Activated CD4-positive, alpha-beta T cell treated with anti-CD3 and anti-CD28 coated beads for 24 hours (primary cell): ENCODE measurements at regions not wholly inside any gene's neighbourhood (a gene's known extent, or its start where the extent isn't known, plus 50 kb on each side); places are given as distances from the start of the nearest gene placed in this dataset.

Experiments
- DNase-seq, 2 donors: peaks; one replicate each; pipeline ENCODE4 v3.0.0-alpha.2; 2020; ENCODE audit warnings: low read depth in 2 of 2

DNA sequence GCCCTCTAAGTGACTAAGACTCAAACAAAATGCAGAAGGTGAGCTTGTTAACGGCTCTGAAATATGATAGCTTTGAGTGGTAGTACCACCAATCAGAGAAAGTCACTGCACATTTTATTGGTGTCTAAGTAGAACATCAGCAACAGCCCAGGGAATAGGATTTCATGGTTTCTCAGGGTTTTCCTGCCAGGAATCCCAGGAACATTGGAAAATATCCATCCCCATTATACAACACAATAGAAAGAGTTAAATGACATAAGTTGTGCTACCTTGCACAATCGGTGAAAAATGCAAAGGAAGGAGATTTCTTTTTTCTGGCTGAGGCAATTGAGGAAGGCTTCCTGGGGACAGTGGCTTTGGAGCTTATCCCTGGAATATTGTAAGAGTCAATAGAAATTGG, 283.1 kb downstream of the HLX start:
- no peak for DNase-seq

DNA sequence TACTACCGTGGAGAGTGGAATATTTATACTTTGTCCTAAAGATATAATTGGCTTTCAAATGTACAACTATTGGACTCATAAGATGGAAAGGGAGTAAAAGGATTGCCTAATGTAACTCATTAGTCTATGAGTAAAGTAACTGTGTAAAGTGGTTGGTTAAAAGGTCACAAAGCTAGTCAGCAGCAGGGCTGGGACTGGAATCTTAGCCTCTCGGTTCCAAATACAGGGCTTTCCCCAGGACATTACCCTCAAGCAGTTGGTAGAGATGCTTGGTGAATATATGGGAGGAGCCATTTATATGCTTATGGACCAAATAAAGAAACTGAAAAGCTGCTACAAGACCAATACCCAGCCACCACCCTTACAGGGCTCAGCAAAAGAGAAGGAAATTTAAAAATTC, 283.7 kb downstream of the HLX start:
- DNase-seq, result no peak

DNA sequence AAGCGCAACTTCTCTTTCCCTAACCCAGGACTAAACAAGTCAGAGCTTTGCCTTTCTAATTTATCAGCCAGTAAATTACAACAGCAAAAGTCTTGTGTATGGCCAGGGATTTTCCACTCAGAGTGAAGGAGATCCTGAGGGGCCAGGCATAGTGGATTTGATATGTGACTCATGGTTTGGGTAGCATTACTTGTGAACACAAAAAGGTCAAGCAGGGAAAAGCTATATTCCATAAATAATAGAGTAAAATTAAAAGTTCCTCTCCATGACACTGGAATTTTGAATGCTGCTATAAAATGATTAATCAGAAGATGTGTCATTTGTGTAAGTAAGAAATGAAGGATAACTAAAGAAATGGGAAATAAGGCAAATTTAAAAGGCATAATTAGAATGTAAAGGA, 284.8 kb downstream of the HLX start:
- DNase-seq, result no peak

DNA sequence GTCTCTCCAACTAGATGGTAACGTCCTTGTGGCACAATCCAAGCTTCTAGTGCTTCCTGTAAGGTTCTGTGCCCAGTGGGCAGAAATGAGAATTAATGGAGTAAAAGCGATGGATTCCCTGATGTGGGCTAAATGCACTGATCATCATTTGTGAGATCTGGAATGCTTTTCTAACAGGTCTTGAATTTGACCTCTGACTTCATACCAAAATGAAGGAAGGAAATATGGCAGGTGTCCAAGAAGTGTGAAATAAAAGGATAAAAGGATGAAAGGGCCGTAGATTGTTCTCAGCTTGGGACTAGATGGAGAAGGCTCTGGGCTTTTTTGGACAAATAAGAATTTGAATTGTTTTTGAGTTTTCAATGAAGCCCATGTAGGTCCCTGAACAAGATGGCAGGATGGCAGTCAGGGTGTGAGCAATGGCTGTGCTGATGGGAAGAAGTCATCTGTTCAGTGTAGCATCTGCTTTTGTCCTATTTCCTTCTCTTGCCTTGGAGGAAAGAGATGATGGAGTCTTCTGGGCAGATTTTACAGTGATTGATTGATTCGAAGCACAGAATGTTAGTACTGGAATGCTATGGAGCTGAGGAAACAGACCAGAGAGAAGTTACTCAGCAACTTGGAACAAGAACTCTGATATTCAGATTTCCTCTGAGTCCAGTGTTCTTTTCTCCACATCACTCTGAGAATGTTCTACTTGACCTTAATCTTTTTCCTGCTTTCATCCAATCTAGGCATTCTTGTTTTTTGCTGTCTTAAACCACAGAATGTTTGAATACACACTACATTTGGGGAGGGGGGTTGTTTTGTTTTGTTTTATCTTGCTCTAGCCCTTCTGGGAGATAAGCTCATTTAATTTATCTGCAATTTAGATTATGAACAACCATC, 286.0 kb downstream of the HLX start:
- DNase-seq, result no peak

DNA sequence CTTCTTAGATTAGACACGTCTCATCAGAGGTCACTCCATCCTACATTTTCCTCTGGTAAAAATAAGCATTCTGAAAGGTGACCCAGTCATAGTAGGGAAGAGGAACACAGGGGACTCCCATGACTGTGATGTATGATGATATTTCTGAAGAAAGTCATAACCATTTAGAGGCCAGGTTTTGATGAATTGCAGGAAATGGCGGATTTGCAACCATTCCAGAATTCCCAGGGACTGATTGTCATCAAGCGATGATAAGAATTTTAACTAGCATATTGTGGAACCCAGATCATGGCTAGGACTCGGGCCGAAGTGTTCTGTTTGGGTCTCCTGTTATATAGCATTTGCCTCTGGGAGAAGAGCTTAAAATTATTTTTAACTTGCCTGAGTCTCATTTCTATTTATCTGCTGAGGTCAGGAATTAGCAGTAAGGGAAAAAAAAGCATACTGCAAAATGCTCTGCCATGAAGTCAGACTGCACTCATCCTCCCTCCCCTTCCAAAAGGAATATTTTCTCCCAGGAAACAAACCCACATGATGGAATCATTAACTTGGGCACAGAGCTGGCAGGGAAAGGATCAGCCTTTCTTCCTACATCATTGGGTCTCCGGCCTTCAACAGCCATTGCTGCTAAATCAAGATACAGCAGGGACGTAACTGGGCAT, 286.7 kb downstream of the HLX start:
- DNase-seq, result no peak

DNA sequence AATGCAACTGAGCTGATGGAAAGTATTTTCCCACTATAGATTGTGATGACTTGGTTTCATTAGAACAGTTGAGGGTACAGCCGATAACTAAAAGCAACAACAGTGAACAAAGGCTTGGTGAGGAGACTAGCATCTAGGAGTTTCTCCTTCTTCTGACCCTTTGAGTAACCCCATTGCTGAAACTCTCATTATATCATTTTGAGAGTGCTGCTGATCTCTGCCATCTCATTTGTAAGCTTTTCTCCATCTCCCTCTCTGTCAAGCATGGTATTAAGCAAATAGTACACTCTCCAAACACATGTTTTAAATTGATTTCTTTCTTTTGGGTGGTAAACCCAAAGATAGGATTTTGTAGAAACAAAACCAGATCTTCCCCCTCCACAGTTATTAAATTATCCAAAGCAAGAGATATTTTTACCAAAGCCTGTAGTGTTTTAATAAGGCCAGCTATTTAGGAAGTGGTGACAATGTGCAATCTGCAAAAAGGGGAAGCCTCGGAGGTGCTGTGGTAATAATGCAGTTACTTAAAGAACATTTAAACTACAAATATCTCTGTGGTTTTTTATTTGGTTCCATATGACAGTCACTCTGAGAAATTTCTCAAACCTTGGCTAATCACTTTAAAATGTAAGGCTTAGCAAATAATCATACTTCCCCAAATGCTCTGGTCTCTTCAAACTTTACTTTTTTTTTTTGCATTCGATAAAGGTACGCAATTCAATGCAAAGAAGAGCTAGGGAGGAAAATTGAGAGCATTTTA, 287.5 kb downstream of the HLX start:
- no peak for DNase-seq

DNA sequence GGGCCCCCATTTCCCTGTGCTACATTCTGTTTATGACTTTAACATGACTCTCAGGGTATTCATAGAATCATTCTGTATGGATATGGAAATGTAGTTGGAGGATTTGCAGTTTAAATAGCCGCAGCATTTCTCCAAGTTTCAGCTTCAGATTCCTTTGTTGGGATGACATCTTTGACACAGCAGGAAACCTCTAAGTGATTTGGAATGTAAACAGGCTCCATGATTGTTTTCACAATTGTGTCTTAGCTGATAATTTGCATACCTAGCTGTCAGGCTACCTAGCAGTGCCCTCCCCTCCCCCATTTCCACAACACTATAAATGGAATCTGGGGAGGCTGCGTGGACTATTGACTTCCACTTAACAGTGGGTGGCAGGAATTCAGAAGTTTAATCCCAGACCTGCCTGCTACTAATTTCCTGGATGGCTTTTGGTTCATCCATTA, 290.2 kb downstream of the HLX start:
- DNase-seq, result no peak

DNA sequence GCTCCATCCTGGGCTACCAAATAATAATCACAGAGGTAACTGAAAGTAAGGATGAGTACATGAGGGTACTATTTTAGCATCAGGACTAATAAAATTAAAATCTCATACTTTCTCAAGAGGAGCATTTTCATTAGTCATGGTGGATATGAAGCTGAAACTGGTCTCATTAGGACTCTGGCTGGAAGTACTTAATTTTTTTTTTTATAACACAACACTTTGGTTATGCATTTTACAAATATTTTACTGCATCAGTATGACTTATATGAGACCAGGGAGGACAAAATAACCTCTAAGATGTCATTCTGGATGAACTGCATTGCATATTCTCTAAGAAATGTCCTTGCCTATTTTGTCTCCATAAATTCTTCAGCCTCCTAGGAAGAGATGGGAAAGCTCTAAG, 290.9 kb downstream of the HLX start:
- DNase-seq, result no peak

DNA sequence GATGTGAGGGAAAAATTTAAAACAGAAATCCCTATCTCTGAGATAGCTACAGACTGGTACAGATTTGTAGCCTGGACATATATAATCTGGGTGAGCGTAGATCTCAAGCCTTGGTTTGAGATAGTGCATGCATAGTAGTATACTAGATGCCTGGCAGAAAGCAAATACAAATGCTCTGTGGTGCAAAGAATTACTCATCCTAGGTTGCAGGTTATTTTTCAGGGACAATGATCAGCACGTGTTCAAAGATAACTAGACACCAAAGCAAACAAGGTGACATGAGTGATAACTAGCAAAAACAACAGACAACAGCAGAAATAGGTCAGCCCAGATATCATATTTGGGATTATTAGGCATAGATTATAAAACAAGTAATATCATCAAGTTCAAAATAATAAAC, 292.5 kb downstream of the HLX start:
- DNase-seq, result no peak

DNA sequence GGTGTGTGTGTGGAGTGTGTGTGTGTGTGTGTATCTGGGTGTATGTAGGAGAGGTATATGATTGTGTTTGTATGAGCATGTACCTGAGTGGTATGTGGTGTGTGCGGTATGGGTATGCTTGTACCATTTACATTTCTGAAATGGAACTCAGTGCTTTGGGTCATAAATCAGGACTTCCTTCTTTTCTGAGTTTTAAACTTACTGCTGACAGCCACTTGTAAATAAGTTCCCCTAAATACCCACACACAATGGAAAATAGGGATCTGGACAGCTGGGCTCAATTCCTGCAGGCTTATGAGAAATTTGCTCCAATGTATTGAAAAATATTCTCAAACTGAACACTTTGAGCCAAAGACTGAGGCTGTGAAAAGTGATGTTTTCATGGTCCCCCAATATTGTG, 293.6 kb downstream of the HLX start:
- DNase-seq, result no peak

DNA sequence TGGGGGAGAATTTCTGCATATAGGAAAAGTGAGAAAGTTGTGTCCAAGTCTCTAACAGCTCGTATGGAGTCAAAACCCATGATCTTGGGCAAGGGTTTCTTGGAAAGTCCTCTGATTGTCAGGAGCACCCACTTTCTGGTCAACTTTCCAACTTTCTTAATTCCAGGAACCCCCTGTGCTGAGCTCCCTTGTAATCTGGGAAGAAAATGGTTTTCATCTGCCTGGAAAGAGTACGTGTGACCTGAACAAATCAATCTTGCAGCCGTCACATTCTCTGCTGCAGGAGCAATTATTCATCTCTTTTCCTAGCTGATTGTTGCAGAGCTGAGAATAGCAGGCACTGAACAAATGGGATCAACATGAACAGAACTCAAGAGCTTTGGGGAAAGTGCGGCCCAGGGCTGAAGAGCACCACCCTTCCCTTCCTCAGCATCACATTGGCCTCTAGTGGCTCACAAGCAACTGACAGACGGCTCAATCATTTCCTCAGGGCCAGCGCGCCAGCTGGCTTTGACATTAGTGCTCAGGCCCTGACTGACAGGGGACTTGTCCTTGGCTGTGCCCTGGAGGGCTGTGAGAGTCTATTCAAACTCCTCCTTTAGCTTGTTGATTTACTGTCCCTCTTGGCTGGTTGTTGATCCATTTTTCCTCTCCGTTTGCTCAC, 295.2 kb downstream of the HLX start:
- no peak for DNase-seq

DNA sequence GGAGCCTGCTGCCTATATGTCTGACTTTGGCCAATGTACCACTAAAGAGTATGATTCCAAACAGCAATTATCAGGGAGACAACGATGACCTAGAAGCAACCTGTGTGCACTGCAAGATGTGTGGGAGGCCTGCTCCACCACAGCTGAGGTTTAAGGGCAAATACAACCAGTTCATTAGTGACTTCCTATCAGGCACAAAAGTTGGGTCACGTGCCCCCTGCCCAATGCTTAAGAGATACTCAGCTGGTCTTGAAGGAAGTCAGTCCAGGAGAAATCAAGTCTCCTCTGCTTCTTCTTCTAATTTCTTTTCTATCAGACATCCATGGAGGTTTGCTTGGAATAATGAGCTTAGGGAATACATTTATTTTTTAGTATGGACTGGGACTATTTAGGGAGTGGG, 296.0 kb downstream of the HLX start:
- no peak for DNase-seq

DNA sequence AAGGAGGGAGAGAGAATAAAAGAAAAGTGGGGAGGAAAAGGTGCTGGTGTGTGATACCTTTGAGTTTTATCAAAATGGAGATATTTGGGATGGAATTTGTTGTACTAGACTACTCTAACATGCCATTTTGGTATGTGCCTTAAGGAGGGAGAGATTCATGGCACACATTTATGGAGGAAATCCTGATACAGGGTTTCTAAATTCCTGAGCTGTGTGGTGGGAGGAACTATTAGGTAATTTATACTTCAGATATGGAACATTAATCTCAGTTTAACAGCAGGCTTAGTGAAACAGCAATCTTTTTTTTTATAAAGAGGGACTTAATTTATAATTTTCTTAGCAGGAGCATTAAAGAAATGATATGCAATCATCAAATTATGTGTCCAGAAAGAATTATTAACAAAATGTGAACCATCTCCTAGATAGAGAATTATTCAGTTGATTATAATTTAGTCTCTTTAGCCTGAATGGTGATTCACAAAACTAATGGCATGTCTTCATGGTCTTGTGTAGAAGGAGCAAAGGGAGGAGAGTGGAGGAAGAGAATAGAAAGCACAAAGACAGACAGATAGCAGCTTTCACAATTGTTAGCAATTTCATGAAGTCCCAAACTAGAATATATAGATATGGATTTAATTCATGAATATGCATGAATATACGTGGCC, 301.6 kb downstream of the HLX start:
- no peak for DNase-seq

DNA sequence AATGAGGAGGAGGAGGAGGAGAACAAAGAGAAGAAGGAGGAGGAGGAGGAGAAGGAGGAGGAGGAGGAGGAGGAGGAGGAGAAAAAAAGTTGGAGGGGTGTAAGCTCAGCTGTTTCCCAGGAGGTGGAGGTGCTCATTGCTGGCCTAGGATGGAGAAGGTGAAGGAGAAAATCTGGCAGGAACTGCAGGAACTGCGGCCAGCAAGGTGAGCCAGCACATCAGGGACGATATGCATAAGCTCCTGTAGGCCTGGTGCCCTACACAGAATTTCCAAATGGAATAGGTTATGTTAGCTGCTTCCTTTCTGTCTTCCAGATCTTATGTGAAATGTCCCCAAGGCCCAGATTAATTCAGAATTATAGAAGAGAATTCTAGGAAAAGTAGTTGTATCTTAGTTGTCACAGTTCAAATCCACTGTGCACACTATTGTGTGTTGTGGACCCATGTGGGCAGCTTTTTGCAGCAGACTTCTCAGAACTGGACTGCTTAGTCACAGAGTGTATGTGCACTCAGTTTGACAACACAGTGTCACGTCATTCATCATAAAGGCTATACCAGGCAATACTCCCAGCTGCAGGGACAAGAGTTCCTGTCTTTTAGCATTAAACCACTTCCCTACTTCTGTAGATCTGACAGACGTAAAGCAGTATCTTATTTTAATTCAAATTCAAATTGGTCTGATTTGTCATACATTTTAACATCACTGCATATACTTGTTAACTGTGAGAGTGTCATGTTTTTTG, 303.7 kb downstream of the HLX start:
- no peak for DNase-seq

DNA sequence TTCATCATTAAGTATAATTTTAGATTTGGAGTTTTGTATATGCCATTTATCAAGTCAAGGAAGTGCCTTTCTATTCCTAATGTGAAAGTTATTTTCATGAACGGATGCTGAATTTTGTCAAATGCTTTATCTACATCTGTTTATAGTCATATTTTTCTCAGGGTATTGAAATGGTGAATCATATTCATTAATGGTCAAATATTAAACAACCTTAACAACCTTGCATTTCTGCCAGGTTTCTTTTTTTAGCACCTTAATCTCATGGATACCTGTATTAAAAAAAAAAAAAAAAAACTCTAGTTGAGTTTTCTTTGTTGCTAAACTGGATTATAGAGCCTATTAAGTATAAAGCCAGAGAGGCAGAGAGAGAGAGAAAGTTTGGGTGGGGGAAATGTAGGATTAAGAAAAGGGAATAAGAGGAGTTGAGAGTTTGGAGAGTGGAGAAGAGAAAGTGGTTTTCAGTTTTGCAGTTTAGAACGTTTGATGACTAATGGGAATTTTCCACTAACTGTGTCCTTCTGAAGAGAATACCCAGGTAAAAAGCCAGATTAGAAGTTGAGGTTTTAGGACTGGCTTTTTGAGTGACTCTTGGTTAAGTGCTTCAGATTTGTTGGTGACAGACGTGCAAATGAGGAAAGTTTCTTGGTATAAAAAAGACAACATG, 305.0 kb downstream of the HLX start:
- DNase-seq, result no peak

DNA sequence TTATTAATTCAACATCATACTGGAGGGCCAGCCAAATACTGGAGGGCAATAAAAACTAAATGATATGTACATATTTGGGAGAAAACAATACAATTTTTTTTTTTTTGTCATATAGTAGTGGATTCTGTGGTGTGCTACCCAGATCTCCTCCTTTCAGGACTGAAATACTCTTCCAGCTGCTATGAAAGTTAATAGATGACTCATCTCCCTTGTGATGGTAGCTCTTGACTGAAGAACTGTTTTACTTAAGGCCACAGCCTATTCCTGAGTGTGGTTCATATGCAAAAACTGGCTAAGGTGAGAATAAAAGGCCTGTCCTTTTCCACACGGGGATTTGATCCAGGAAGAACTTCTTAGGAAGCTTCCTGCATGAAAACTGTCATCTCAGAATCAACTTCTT, 307.9 kb downstream of the HLX start:
- no peak for DNase-seq

DNA sequence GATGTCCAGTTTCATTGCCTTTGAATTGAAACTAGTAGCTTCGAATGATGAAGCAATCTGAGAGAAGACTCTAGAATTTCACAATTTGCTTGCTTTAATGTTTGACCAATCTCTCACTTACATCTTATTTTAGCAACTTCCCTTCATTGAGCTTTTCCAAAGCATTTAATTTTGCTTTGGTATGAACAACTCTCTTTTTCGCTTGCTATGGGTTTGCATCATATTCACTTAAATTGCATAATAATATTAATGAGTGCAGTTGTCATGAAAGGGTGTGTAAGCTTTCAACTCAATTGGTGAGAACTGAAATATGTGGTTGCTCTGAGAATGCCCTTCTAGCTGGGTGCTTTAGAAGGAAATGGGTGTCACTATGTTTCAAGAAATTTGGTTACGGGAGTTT, 309.2 kb downstream of the HLX start:
- no peak for DNase-seq

DNA sequence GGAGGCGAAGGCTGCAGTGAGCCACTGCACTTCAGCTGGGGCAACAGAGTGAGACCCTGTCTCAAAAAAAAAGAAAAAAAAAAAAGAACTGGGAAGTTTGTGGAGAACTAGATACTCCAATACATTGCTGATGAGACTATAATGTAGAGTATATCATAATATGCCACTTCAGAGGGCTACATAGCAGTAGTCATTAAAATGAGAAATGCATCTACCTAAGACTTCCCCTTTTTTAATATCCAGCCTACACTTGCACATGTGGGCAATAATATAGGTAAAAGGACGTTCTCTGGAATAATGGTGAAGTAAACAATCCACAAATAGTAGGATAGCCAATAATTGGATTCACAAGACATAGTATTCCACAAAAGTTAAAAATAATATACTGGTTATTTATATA, 311.0 kb downstream of the HLX start:
- DNase-seq, result no peak

DNA sequence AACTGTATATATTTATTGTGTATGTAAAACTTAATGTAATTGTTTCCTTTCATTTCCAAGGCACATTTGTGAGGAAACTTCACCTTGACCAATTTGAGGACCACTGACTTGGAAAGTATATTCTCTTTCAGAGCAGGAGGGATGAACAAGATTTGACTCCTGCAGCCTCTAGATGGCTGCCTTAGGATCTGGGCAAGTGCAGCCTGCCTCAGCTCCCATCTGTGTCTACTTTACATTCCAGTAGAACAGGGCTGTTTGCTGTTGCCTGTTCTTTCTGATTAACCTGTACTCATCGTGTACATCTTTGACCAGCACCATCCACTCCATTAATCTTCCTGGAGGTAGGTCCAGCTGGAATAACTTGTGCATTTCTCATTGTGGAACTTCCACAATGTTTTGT, 312.8 kb downstream of the HLX start:
- DNase-seq, result no peak

DNA sequence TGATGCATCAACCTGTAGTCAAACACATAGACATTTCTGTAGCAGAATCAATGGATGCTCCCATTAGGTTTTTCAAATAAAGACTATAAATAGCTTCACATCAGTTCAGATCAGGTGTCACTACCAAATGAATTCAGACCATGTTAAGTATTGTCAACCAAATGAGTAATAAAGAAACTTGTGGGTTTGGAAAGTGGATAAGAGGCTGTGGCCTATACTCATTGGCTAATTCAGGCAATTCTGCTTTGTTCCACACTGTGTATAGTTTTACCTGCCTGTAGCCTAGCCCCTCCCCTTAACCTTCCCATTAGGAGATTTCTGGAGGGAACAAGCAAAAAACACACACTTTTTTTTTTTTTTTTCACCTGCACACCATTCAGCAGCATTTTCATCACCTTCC, 321.2 kb downstream of the HLX start:
- DNase-seq, result no peak
